ENCODE measurements at regions not wholly inside any gene's neighbourhood (a gene's known extent, or its start where the extent isn't known, plus 50 kb on each side); places are given as distances from the start of the nearest gene placed in this dataset.

DNA sequence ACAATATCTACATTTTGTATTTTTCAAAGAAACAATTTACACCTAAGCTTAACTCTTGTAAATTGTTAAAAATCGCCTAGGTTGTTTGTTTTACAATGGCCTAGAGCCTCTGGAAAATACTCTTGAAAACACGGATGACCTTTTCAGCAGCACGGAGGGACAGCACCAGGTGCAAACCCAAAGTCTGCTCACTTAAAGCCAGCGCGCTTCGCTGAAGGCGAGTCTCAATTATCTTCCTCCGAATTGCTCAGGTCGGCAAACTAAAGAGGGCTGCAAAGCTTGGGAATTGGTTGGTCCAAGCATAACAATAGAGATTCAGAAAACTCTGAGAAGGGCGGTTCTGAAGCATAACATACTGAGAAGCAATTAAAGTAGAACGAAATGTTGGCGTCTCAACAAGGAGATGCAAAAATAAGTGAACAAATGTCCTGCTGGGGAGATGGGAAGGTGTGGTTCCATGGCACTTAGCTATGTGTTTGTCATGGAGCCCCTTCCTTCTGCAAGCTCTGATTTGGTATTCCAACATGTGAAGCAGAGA is 139.9 kb upstream of the PITRM1 start:
- no peak for DNase-seq (ENCODE audit: low read depth)
- no peak overlapping the region for H3K4me3 ChIP-seq (ENCODE audit: low read depth, low read length)
- TF ChIP-seq, protein P1, sequence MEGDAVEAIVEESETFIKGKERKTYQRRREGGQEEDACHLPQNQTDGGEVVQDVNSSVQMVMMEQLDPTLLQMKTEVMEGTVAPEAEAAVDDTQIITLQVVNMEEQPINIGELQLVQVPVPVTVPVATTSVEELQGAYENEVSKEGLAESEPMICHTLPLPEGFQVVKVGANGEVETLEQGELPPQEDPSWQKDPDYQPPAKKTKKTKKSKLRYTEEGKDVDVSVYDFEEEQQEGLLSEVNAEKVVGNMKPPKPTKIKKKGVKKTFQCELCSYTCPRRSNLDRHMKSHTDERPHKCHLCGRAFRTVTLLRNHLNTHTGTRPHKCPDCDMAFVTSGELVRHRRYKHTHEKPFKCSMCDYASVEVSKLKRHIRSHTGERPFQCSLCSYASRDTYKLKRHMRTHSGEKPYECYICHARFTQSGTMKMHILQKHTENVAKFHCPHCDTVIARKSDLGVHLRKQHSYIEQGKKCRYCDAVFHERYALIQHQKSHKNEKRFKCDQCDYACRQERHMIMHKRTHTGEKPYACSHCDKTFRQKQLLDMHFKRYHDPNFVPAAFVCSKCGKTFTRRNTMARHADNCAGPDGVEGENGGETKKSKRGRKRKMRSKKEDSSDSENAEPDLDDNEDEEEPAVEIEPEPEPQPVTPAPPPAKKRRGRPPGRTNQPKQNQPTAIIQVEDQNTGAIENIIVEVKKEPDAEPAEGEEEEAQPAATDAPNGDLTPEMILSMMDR (IDR thresholded peaks at IDR 0.05; ENCODE audit: control insufficient read depth, extremely low read depth, insufficient read depth) = no peak

DNA sequence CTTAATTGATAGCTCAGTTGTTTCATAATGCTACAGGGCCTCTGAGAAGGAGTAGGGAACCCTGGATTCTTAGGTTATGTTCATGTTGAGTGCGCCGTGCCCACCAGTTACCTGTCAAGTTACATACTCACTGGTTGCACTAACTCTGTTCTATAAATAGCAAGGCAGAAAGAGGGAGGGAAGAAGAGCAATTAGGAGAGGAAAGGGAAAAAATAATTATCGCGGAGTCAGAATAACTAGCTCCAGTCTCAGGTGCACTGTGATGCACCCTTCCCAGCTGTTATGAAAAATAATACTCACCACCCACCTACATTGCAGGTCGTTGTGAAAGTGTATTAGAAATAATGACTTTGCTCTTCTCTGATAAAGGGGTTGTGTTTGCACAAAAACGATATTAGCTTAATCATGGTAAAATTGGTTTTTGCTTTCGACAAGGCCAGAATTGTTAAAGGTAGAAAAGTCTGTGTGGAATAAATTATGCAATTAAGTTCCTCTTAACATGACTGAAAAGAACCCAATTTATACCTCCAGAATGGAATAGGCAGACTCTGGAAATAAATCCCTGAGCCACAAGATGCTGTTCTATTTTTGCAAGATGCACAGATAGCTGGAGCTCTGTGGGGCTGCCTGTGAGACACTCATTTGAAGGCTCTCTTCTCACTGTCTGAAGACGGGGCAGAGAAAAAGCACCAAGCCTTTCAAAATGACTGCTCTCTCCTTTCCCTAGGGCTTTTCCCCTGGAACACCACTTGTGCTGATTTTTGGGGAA is 137.6 kb upstream of the PITRM1 start:
- TF ChIP-seq, protein P1 (IDR thresholded peaks at IDR 0.05; ENCODE audit: control insufficient read depth, extremely low read depth, insufficient read depth) = no peak
- H3K4me3 ChIP-seq (ENCODE audit: low read depth, low read length) = no peak overlapping the region
- DNase-seq (ENCODE audit: low read depth) = no peak

DNA sequence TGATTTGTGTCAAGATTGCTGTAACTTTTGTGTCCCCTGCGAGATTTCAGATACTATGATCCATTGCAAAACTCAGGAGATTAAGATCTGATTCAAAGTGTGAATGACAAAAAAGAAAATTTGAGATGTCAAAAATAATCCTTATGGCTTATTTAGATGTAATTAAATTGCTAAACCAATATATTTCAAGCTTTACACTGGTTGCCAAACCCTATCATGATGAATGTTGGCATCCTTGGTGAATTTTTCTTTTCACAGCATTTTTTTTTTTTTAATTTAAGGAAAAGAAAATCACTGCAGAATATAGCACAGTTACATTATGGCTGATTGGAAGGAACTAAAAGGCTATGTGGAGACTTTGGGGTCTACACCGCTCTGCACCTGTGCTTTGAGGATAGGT is 133.5 kb upstream of the PITRM1 start:
- no peak for DNase-seq (ENCODE audit: low read depth)
- no peak overlapping the region for H3K4me3 ChIP-seq (ENCODE audit: low read depth, low read length)
- TF ChIP-seq, protein P1 (IDR thresholded peaks at IDR 0.05; ENCODE audit: control insufficient read depth, extremely low read depth, insufficient read depth) = no peak

DNA sequence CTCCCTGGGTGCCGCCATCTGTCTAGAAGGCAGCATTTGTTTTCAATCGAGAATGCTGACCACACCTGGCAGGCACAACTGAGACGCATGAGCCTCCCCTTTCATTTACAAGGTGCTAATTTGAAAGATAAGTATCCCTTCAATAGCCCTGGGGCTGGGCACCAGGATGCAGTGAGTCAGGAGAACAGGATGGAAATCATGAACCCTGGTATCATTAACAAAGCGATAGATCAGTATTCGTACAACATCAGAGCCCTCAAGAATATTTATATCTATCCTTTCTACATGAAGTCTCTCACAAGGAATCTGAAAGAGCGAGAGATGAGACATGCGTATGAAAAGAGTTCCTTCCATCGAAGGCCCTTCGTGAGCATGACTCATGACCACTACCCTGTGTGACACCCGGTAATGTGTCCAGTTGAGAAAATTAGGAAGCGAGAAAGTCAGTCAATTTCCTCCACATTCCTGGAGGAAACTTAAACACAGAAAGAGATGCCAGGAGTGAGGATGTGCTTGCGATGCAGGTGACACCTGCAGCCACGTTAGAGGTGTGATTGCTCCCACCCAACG is 123.1 kb upstream of the PITRM1 start:
- H3K4me3 ChIP-seq (ENCODE audit: low read depth, low read length) = no peak overlapping the region
- DNase-seq (ENCODE audit: low read depth) = no peak
- TF ChIP-seq, protein P1 (IDR thresholded peaks at IDR 0.05; ENCODE audit: control insufficient read depth, extremely low read depth, insufficient read depth) = no peak

DNA sequence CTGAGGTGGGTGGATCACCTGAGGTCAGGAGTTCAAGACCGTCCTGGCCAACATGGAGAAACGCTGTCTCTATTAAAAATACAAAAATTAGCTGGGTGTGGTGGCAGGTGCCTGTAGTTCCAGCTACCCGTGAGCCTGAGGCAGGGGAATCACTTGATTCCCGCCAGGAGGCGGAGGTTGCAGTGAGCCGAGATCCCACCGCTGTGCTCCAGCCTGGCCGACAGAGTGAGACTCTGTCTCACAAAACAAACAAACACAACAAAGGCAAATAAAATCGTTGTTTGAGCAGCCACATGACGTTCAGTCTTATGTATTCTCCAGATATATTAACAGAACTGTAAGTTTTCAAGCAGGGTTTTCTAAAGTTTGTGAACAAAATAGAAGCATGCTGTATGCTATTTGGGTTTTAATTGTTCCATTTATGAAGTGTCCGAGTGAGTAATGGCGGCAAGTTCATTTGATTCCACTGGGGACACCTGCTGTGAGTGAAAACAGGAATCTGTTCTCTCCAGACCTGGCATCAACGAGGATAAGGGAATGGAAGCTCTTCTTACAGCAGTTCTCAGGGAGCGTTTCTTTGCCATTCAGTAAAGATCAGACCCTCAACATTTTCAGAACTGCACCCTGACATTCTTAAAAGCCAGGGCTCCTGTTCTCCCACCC is 122.5 kb upstream of the PITRM1 start:
- DNase-seq (ENCODE audit: low read depth) = peak; percentile 26
- TF ChIP-seq, protein P1 (IDR thresholded peaks at IDR 0.05; ENCODE audit: control insufficient read depth, extremely low read depth, insufficient read depth) = peak; percentile 22
- no peak overlapping the region for H3K4me3 ChIP-seq (ENCODE audit: low read depth, low read length)

DNA sequence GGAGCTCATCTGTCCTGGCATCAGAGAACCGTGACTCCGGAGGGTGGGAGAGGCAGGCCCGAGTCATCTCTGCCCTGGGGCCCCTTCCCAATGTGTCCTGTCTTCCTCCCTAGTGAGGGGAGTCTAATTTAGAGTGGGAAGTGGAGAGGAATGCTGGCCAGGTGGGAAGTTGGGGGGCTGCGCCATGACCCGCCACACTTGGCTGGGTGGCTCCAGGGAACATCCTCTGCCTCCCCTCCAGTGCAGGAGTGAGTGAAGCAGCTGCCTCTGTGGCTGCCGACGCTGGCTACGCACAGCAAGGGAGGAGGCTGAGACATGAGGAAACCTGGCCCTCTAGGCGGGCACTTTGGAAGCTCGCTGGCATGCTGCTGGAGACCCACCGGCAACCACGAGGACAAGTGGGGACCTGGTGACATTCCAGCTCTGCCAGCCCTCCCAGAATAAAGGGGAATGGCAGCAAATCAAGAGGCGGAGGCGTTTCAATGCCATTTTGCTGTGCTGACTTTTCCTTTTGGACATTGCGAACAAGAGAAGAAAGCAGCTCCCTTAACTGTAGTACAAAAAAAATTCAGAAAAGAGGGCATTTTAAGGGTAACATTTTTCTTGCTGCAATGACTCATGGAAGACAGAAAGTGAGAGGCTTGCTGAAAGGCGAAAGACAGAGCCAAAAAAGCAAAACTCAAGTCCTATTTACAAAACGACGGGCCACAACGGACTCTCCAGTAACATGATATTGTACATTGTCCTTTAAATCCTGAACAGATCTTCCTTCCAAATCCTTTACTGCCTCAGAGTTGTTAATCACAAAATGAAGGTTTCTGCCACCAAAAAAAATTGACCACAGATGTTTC is 121.2 kb upstream of the PITRM1 start:
- TF ChIP-seq, protein P1 (IDR thresholded peaks at IDR 0.05; ENCODE audit: control insufficient read depth, extremely low read depth, insufficient read depth) = no peak
- H3K4me3 ChIP-seq (ENCODE audit: low read depth, low read length) = no peak overlapping the region
- DNase-seq (ENCODE audit: low read depth) = no peak

Data from LNCaP clone FGC (cell line).